ENCODE measurements at regions not wholly inside any gene's neighbourhood (a gene's known extent, or its start where the extent isn't known, plus 50 kb on each side); places are given as distances from the start of the nearest gene placed in this dataset.

GRCh38 chr4:130044788-130045531, 949.0 kb downstream of the C4orf33 start:
- no peaks in the 10 kb centered on the region for H3K4me1 ChIP-seq (ENCODE audit: control insufficient read depth in 2 of 2, insufficient read depth in 2 of 2, low read length in 2 of 2)
- H3K4me3 ChIP-seq (ENCODE audit: low read length in 2 of 2) = no peak overlapping the region
- no peak for DNase-seq (ENCODE audit: low read depth in 6 of 9, low spot score in 9 of 9)

GRCh38 chr4:130053723-130054122, 957.8 kb downstream of the C4orf33 start:
- peaks cover 0 to 7% of the 10 kb centered on the region in 2 donors for H3K9me3 ChIP-seq (ENCODE audit: control insufficient read depth in 2 of 2, insufficient read depth in 1 of 2, low read length in 1 of 2)
- H3K4me1 ChIP-seq (ENCODE audit: control insufficient read depth in 2 of 2, insufficient read depth in 2 of 2, low read length in 2 of 2) = no peaks in the 10 kb centered on the region
- 77% methylated on average over 2 of the region's 2 CpGs for WGBS
- no peak overlapping the region for H3K4me3 ChIP-seq (ENCODE audit: low read length in 2 of 2)
- no peaks in the 10 kb centered on the region for H3K27me3 ChIP-seq (ENCODE audit: control insufficient read depth in 2 of 2, insufficient read depth in 1 of 2, low read length in 1 of 2)
- no peak overlapping the region for H3K27ac ChIP-seq (ENCODE audit: low read depth in 1 of 2, low read length in 1 of 2)
- peak in 4 of 9 donors; percentile 3 to 56 (median 10) for DNase-seq (ENCODE audit: low read depth in 6 of 9, low spot score in 9 of 9)
- H3K36me3 ChIP-seq (ENCODE audit: control insufficient read depth in 2 of 2, insufficient read depth in 2 of 2, low read length in 1 of 2) = no peaks in the 10 kb centered on the region

More at GRCh38 chr4:130044788-130045531, 949.0 kb downstream of the C4orf33 start:
- Histone ChIP-seq H3K27me3 (ENCODE audit: control insufficient read depth in 2 of 2, insufficient read depth in 1 of 2, low read length in 1 of 2) (no peaks in the 10 kb centered on the region), H3K27ac (ENCODE audit: low read depth in 1 of 2, low read length in 1 of 2) (no peak overlapping the region), H3K9me3 (ENCODE audit: control insufficient read depth in 2 of 2, insufficient read depth in 1 of 2, low read length in 1 of 2) (no peaks in the 10 kb centered on the region), H3K36me3 (ENCODE audit: control insufficient read depth in 2 of 2, insufficient read depth in 2 of 2, low read length in 1 of 2) (no peaks in the 10 kb centered on the region)
- WGBS = 93% methylated on average over 3 of the region's 3 CpGs

- Histone ChIP-seq H3K27me3 (ENCODE audit: control insufficient read depth in 2 of 2, insufficient read depth in 1 of 2, low read length in 1 of 2) (no peaks in the 10 kb centered on the region), H3K4me3 (ENCODE audit: low read length in 2 of 2) (no peak overlapping the region), H3K36me3 (ENCODE audit: control insufficient read depth in 2 of 2, insufficient read depth in 2 of 2, low read length in 1 of 2) (no peaks in the 10 kb centered on the region), H3K27ac (ENCODE audit: low read depth in 1 of 2, low read length in 1 of 2) (no peak overlapping the region), H3K4me1 (ENCODE audit: control insufficient read depth in 2 of 2, insufficient read depth in 2 of 2, low read length in 2 of 2) (no peaks in the 10 kb centered on the region), H3K9me3 (ENCODE audit: control insufficient read depth in 2 of 2, insufficient read depth in 1 of 2, low read length in 1 of 2) (peaks cover 0 to 7% of the 10 kb centered on the region in 2 donors)
- DNase-seq (ENCODE audit: low read depth in 6 of 9, low spot score in 9 of 9) = no peak
- WGBS = 78% methylated on average over 1 of the region's 1 CpG
Observed at GRCh38 chr4:130054908-130055307, 959.0 kb downstream of the C4orf33 start.

GRCh38 chr4:130056286-130056685, 960.3 kb downstream of the C4orf33 start:
- H3K4me1 ChIP-seq (ENCODE audit: control insufficient read depth in 2 of 2, insufficient read depth in 2 of 2, low read length in 2 of 2) = no peaks in the 10 kb centered on the region
- WGBS = 76% methylated on average over 2 of the region's 2 CpGs

GRCh38 chr4:130064471-130064870, 968.5 kb downstream of the C4orf33 start:
- no peaks in the 10 kb centered on the region for H3K9me3 ChIP-seq (ENCODE audit: control insufficient read depth in 2 of 2, insufficient read depth in 1 of 2, low read length in 1 of 2)
- no peak for DNase-seq (ENCODE audit: low read depth in 6 of 9, low spot score in 9 of 9)
- WGBS = 68% methylated on average over 2 of the region's 2 CpGs
- H3K36me3 ChIP-seq (ENCODE audit: control insufficient read depth in 2 of 2, insufficient read depth in 2 of 2, low read length in 1 of 2) = no peaks in the 10 kb centered on the region
- no peak overlapping the region for H3K27ac ChIP-seq (ENCODE audit: low read depth in 1 of 2, low read length in 1 of 2)
- no peak overlapping the region for H3K4me3 ChIP-seq (ENCODE audit: low read length in 2 of 2)
- H3K4me1 ChIP-seq (ENCODE audit: control insufficient read depth in 2 of 2, insufficient read depth in 2 of 2, low read length in 2 of 2) = no peaks in the 10 kb centered on the region
- no peaks in the 10 kb centered on the region for H3K27me3 ChIP-seq (ENCODE audit: control insufficient read depth in 2 of 2, insufficient read depth in 1 of 2, low read length in 1 of 2)

More at GRCh38 chr4:130056286-130056685, 960.3 kb downstream of the C4orf33 start:
- Histone ChIP-seq H3K27ac (ENCODE audit: low read depth in 1 of 2, low read length in 1 of 2) (no peak overlapping the region), H3K4me3 (ENCODE audit: low read length in 2 of 2) (no peak overlapping the region), H3K36me3 (ENCODE audit: control insufficient read depth in 2 of 2, insufficient read depth in 2 of 2, low read length in 1 of 2) (no peaks in the 10 kb centered on the region), H3K9me3 (ENCODE audit: control insufficient read depth in 2 of 2, insufficient read depth in 1 of 2, low read length in 1 of 2) (peaks cover 0 to 7% of the 10 kb centered on the region in 2 donors), H3K27me3 (ENCODE audit: control insufficient read depth in 2 of 2, insufficient read depth in 1 of 2, low read length in 1 of 2) (no peaks in the 10 kb centered on the region)
- DNase-seq (ENCODE audit: low read depth in 6 of 9, low spot score in 9 of 9) = no peak

- Histone ChIP-seq H3K36me3 (ENCODE audit: control insufficient read depth in 2 of 2, insufficient read depth in 2 of 2, low read length in 1 of 2) (no peaks in the 10 kb centered on the region), H3K27ac (ENCODE audit: low read depth in 1 of 2, low read length in 1 of 2) (no peak overlapping the region), H3K4me1 (ENCODE audit: control insufficient read depth in 2 of 2, insufficient read depth in 2 of 2, low read length in 2 of 2) (no peaks in the 10 kb centered on the region), H3K4me3 (ENCODE audit: low read length in 2 of 2) (no peak overlapping the region), H3K9me3 (ENCODE audit: control insufficient read depth in 2 of 2, insufficient read depth in 1 of 2, low read length in 1 of 2) (no peaks in the 10 kb centered on the region), H3K27me3 (ENCODE audit: control insufficient read depth in 2 of 2, insufficient read depth in 1 of 2, low read length in 1 of 2) (no peaks in the 10 kb centered on the region)
- 100% methylated on average over 1 of the region's 1 CpG for WGBS
- DNase-seq (ENCODE audit: low read depth in 6 of 9, low spot score in 9 of 9) = no peak
Observed at GRCh38 chr4:130067419-130067818, 971.5 kb downstream of the C4orf33 start.

GRCh38 chr4:130068072-130068471, 972.1 kb downstream of the C4orf33 start:
- H3K4me1 ChIP-seq (ENCODE audit: control insufficient read depth in 2 of 2, insufficient read depth in 2 of 2, low read length in 2 of 2) = no peaks in the 10 kb centered on the region
- WGBS = 40% methylated on average over 1 of the region's 1 CpG

GRCh38 chr4:130071746-130072145, 975.8 kb downstream of the C4orf33 start:
- no peak overlapping the region for H3K4me3 ChIP-seq (ENCODE audit: low read length in 2 of 2)
- H3K36me3 ChIP-seq (ENCODE audit: control insufficient read depth in 2 of 2, insufficient read depth in 2 of 2, low read length in 1 of 2) = no peaks in the 10 kb centered on the region
- no peak for DNase-seq (ENCODE audit: low read depth in 6 of 9, low spot score in 9 of 9)
- no peaks in the 10 kb centered on the region for H3K27me3 ChIP-seq (ENCODE audit: control insufficient read depth in 2 of 2, insufficient read depth in 1 of 2, low read length in 1 of 2)
- H3K9me3 ChIP-seq (ENCODE audit: control insufficient read depth in 2 of 2, insufficient read depth in 1 of 2, low read length in 1 of 2) = no peaks in the 10 kb centered on the region
- no peaks in the 10 kb centered on the region for H3K4me1 ChIP-seq (ENCODE audit: control insufficient read depth in 2 of 2, insufficient read depth in 2 of 2, low read length in 2 of 2)
- 88% methylated on average over 2 of the region's 2 CpGs for WGBS
- H3K27ac ChIP-seq (ENCODE audit: low read depth in 1 of 2, low read length in 1 of 2) = no peak overlapping the region

More at GRCh38 chr4:130068072-130068471, 972.1 kb downstream of the C4orf33 start:
- no peak for DNase-seq (ENCODE audit: low read depth in 6 of 9, low spot score in 9 of 9)
- no peak overlapping the region for H3K4me3 ChIP-seq (ENCODE audit: low read length in 2 of 2)
- H3K27me3 ChIP-seq (ENCODE audit: control insufficient read depth in 2 of 2, insufficient read depth in 1 of 2, low read length in 1 of 2) = no peaks in the 10 kb centered on the region
- H3K27ac ChIP-seq (ENCODE audit: low read depth in 1 of 2, low read length in 1 of 2) = no peak overlapping the region
- no peaks in the 10 kb centered on the region for H3K9me3 ChIP-seq (ENCODE audit: control insufficient read depth in 2 of 2, insufficient read depth in 1 of 2, low read length in 1 of 2)
- H3K36me3 ChIP-seq (ENCODE audit: control insufficient read depth in 2 of 2, insufficient read depth in 2 of 2, low read length in 1 of 2) = no peaks in the 10 kb centered on the region

- Histone ChIP-seq H3K4me1 (ENCODE audit: control insufficient read depth in 2 of 2, insufficient read depth in 2 of 2, low read length in 2 of 2) (no peaks in the 10 kb centered on the region), H3K27me3 (ENCODE audit: control insufficient read depth in 2 of 2, insufficient read depth in 1 of 2, low read length in 1 of 2) (no peaks in the 10 kb centered on the region), H3K9me3 (ENCODE audit: control insufficient read depth in 2 of 2, insufficient read depth in 1 of 2, low read length in 1 of 2) (no peaks in the 10 kb centered on the region), H3K4me3 (ENCODE audit: low read length in 2 of 2) (no peak overlapping the region), H3K27ac (ENCODE audit: low read depth in 1 of 2, low read length in 1 of 2) (no peak overlapping the region), H3K36me3 (ENCODE audit: control insufficient read depth in 2 of 2, insufficient read depth in 2 of 2, low read length in 1 of 2) (no peaks in the 10 kb centered on the region)
- 84% methylated on average over 3 of the region's 3 CpGs for WGBS
- DNase-seq (ENCODE audit: low read depth in 6 of 9, low spot score in 9 of 9) = no peak
Observed at GRCh38 chr4:130073145-130073790, 977.3 kb downstream of the C4orf33 start.
